SK-N-SH (cell line): ENCODE measurements at regions not wholly inside any gene's neighbourhood (a gene's known extent, or its start where the extent isn't known, plus 50 kb on each side); places are given as distances from the start of the nearest gene placed in this dataset.

Experiments
- CTCF ChIP-seq: fragments of 200-600 bp; sonication (generic); IDR thresholded peaks from 2 replicates; pipeline ENCODE4 v1.6.1; 2017; ENCODE audit warnings: antibody characterized with exemption, mild to moderate bottlenecking, moderate library complexity
- EP300 ChIP-seq, 2 experiments: IDR thresholded peaks; 2 replicates each; pipeline versions ENCODE4 v1.4.0 to v1.6.1; 2012; ENCODE audit warnings: borderline replicate concordance in 1 of 2, low read depth in 1 of 2, low read length in 1 of 2
- GATA2 ChIP-seq: sonication (generic); formaldehyde crosslinking; IDR thresholded peaks from 2 replicates; pipeline ENCODE4 v1.5.0; 2020; ENCODE audit warnings: mild to moderate bottlenecking, missing genetic modification reagents
- NFIC ChIP-seq: IDR thresholded peaks from 2 replicates; pipeline ENCODE4 v1.4.0; 2012; ENCODE audit warnings: borderline replicate concordance
- RFX5 ChIP-seq: IDR thresholded peaks from 2 replicates; pipeline ENCODE4 v1.6.1; 2012; ENCODE audit warnings: mild to moderate bottlenecking, improper control_type of control experiment, low read length
- TEAD4 ChIP-seq: IDR thresholded peaks from 2 replicates; pipeline ENCODE4 v1.4.0; 2012; ENCODE audit warnings: mild to moderate bottlenecking, borderline replicate concordance; ENCODE audit not compliant: insufficient read depth
- USF2 ChIP-seq: fragments of 150-350 bp; IDR thresholded peaks from 2 replicates; pipeline ENCODE4 v1.6.1; 2017; ENCODE audit warnings: antibody characterized with exemption, low read length, low read depth, borderline replicate concordance

- TF ChIP-seq RFX5 = no peak
- TF ChIP-seq EP300 (IDR thresholded peaks at IDR 0.05; ENCODE audit: borderline replicate concordance in 1 of 2, low read depth in 1 of 2, low read length in 1 of 2) = no peak
- TF ChIP-seq GATA2 (CRISPR knock-in tag) = no peak
- TF ChIP-seq TEAD4 = no peak
- no peak for TF ChIP-seq NFIC
- TF ChIP-seq USF2 = no peak
- no peak for TF ChIP-seq CTCF
Observed at GRCh38 chr6:76506808-76507207, 434.3 kb upstream of the IMPG1 start.
